C1 segment of cervical spinal cord (tissue), 14 donors: ENCODE measurements at regions not wholly inside any gene's neighbourhood (a gene's known extent, or its start where the extent isn't known, plus 50 kb on each side); places are given as distances from the start of the nearest gene placed in this dataset.

ENCODE experiments used
- DNase-seq, 14 donors: peaks; one replicate each; lab custom pipeline; 2025; lab: John Stamatoyannopoulos, UW

DNA sequence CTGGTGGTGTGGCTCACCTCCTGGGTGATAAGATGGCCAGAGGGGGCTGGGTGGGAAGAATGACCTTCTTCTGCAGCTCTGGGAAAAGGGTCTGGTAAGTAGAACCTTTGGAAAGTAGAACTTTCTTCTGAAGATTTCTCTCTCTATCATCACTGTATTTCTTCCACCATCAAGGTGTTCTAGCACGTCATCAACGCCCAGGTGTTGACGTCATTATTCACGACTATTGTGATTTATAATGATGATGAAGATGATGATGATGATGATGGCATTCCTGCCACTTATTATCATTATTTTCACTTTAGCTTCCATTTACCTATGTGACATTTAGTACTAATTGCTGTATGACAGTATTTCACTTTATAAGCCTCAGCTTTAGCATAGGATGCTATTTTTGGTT, 525.6 kb upstream of the ADARB2 start:
- DNase-seq: no peak

DNA sequence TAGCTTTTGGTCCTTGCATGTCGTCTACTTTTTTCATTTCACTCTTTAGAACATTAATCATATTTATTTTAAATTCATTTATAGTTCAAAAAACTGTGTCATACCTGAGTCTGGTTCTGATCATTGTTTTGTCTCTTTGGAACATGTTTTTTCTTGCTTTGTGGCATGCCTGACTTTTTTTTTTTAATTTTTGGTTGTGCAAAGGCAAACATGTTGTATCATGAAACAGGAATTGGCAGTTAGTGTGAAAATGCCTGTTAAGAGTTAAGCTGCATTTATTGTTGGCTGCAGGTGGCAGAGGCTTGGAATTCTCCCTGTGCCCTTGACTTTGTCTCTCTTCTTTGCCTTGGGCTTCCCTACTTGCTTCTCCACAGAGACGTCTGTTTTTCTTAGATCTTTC, 525.0 kb upstream of the ADARB2 start:
- DNase-seq: no peak

DNA sequence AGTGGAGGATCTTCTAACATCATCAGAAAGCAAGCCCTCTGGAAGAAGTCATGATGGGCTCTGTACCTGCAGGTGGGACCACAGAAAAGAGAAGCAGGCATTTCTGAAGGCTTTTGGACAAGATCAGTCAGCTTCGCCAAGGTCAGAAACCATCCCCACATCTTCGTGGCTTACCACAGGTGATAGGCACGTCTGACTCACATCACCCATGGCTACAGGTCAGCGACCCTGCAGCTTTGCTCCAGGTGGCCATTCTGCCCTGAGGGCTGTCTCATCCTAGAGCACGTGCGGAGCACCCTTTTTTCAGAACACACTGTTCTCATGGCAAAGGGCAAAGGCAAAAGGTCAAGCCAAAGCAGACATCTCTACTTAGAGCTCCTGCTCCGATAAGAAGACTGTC, 518.9 kb upstream of the ADARB2 start:
- no peak for DNase-seq

DNA sequence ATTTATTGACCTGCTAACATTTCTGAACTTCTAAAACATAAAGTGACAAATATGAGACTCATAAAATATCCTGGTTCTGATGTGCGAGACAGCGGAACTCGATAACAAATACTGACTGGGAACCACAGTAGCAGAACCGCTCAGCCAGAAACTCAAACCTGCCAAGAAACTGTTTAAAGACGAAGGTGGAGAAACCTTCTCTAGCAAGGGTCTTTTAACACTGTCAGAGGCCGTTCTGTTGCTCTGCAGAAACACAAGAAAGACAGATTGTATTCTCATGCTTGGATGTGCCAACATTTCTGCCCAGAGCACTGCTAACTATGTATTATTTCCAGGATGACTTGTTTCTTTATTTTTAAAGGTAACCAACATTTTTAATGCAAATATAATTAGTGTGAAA, 514.8 kb upstream of the ADARB2 start:
- DNase-seq: no peak

DNA sequence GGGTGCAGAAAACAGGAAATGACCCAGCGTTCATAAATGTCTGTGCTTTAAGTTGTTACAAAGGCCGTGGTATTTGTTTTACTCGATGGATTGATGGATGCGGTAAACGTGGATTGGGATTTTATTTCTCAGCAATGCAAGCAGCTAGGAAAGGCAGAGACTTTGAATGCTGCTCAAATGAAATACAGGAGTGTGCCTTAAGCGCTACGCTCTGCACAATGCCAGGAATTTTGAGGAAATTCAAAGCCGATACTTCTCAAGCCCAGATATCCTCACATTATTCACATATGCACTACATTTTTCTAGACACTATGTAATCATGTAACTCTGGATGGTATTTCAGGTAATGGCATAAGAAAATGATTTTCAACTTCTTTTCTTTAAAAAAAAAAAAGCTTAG, 514.3 kb upstream of the ADARB2 start:
- DNase-seq: no peak

DNA sequence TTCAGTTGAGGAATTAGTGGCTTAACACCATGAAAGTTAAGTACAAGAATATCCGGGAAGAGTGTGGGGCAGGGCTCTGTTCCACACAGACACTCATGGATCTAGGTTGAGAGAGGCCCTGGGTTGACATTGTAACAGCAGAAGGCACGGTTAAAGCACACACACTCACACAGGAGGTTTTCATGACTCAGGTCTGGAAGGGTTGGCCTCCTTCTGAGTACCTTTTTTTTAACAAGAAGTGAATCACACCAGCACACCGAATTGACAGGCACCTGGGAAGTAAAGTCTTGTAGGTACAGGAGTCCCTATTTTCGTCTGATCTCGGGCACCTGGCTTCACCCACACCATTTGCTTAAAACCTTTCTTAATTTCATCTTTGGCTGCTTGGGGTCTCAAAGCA, 509.4 kb upstream of the ADARB2 start:
- DNase-seq: no peak

DNA sequence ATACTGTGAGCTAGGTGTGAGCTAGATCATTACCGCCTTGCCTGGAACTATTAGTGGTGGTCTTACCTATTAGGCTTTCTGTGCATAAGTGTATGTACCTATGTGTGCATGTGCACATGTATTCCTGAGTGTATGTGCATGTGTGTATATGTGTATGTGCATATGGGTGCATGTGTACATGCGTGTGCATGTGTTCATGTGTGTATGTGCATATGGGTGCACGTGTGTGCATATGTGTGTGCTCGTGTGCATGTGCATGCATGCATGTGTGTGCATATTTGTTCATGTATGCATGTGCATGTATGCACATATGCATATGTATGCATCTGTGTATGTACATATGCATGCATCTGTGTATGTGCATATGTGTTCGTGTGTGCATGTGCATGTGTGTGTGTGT, 508.3 kb upstream of the ADARB2 start:
- DNase-seq: no peak

DNA sequence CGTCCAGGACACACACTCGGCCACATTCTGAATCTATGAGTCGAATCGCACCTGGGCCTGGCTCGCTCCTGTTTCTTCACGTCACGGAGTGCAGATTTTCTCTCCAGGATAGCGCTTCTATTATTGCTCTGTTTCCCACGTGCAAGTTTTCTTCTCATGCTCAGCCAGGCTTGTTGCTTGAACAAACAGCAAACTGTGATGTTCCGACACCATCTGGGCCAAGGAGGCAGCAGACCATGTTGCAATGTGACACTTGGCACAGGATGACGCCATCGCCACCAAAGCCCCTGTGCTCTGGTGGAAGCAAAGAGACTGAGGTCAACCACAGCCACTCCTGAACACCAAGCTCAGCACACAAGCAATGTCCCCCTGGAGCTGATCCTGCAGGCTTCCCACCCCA, 507.1 kb upstream of the ADARB2 start:
- no peak for DNase-seq

DNA sequence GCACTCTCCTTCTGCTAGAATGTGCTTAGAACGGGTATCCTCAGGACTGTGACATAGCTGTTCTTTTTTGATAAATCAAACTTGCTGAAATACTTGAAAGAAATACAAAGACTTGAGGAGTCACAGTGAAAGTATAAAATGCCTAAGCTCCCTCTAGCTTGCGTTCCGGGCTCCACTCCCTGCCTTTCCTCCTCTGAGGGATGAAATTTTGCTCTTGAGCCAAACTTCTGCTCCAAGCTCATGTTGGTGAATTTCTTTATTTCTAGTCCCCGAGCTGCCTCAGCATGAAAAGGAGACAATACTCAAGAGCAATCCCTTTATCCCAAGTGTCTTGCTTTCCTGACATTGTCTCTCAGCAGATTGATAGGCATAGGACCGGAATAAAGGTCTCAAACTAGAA, 499.6 kb upstream of the ADARB2 start:
- DNase-seq: no peak

DNA sequence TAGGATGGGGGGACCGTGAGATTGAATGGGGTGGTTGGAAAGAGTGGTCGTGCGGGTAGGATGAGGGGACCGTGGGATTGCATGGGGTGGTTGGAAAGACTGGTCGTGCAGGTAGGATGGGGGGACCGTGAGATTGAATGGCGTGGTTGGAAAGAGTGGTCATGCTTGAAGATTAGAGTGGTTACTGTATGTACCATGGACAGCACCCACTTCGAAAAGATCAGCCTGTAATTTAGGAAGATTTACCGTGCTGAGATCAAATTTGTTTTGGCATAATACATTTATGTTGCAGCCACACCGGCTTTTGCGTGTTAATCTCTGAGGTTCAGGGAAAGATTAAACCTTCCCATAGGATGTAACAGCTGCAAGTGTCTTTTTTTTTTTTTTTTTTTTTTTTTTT, 495.2 kb upstream of the ADARB2 start:
- DNase-seq: no peak

DNA sequence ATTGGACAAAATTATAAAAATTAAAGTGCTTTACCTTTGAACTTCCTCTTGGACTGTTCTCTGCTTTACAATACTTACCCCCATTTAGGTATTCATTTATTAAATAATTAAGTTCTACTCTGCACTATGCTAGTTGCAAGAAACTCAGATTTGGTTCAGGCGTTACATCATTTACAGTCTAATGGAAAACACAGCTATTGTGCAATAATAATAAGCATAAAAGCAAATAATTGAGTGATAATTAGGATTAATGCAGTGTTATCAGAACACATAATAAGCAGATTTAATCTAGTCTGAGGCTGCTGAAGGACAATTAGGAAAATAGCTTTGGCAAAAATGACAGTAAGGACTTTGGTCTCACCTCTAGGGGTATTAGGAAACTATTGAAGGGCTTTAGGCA, 493.2 kb upstream of the ADARB2 start:
- DNase-seq: no peak

DNA sequence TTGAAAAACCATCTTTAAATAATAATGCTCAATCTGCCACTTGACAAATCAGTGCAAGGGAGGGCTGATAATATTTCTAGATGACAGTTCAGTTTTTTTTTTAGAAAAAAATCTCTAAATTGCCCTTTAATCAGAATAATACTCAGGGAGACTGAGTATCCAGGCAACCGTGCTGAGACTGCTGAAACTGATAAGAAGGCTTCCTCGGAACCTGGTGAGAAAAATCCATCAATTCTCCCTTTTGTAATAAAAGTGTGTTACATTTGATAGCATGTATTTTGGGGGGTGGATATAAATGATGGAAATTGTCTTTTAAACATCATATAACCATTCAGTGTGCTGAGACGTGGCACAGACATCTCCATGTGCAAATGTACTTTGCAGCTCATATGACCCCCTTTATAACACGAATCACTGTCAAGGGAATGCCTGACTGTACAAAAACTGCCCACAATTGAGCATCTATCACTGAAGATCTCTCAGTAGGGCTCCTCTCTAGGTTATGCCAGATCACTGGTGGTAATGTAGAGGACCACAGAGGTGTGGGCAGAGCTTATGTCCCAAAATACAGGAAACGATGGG, 491.1 kb upstream of the ADARB2 start:
- no peak for DNase-seq

DNA sequence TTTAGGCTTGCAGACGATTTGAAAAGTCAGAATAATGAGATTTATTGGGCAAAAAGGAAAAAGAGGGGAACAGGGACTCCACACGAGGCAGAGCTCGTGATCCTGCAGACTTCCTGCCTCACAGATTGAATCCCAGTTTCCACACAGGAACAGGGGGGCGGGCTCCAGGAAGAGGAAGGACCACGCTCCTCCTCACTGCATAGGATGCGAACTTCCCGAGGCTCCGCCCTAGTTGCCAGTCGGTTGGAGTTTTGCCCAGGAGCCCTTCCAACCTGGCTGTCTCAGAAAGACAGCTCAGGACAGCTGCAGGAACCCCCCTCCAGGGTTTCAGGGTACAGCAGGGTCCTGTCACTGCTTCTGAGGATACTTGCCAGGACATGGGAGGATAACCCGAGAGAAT, 488.3 kb upstream of the ADARB2 start:
- DNase-seq: no peak

DNA sequence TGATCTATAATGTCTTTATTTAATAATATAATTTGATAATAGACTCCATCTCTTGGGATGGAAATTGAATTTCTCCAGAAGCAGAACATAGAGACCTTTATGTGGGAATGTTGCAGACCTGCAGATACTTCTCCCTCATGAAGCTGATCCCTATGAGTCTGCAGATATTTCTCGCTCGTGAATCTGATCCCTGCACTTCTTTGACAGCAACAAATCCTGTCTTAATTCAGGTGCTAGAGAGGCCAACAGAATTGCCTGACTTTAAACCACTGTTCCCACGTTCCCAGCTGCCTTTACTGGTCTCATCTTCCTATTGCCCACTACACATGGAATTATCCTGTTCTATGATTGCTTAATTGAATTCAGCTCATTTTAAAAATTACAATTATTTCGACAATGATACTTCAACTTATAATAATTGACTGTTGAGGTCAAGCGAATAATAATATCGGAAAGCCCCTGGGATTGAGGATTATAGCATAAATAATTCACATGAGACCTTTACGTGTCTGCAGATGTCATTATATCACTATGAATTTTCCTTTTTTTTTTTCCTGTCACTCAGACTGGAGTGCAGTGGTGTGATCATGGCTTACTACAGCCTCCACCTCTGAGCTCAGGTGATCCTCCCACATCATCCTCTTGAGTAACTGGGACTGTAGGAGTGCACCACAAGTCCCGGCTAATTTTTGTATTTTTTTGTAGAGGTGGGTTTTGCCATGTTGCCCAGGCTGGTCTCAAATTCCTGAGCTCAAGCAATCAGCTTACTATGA, 486.4 kb upstream of the ADARB2 start:
- DNase-seq: no peak

DNA sequence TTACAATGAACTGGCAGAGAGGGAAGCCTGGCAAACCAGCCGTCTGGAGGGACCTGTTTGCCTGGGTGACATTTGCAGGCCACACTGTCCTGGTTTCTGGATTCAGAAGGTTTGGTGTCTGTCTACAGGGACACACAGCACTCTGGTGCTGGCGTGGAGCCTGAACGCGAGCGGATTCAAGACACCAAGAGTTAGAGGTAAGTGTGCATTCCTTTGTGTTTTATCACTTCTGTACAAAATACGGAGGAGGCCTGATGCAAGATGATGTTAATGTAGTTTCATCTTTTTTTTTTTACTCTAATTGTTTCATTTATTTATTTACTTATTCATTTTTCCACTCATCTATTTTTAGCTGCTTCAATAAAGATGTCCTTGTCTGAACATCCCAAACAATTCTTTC, 485.3 kb upstream of the ADARB2 start:
- no peak for DNase-seq

DNA sequence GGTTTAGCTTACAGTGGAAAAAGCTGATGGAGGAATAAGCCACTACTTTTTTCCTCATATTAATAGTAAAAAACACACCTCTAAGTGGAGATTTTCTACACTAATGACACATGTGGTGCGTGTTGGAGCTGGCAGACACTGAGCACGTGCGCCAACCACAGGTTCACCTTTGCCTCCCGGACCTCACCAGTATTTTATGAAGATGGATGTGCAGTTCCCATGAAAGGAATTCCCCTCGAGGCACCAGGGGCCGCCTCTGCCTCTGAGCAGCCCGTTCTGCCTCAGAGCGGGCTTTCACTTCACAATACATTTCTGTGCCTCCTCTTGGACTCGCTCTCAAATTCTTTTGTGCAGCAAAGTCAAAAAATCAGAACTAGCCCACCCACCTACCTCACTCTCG, 477.5 kb upstream of the ADARB2 start:
- DNase-seq: no peak

DNA sequence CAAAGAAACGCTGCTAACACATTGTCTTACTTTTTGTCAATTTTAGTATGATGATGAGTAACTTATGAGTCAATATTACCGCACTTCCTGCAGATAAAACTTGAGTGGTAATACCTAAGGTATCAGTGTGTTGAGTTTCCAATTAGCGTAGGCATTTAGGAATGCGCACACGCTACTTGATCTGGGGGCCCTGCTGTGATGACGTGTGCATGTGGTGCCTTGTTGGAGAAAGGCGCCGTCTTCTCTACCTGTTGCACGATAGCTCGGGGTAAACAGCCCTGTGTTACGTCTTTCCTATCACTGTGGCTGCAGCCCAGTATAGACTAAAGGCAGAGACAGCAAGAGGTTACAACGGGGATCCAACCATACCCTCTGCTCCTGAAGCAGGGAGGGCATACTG, 476.8 kb upstream of the ADARB2 start:
- no peak for DNase-seq

DNA sequence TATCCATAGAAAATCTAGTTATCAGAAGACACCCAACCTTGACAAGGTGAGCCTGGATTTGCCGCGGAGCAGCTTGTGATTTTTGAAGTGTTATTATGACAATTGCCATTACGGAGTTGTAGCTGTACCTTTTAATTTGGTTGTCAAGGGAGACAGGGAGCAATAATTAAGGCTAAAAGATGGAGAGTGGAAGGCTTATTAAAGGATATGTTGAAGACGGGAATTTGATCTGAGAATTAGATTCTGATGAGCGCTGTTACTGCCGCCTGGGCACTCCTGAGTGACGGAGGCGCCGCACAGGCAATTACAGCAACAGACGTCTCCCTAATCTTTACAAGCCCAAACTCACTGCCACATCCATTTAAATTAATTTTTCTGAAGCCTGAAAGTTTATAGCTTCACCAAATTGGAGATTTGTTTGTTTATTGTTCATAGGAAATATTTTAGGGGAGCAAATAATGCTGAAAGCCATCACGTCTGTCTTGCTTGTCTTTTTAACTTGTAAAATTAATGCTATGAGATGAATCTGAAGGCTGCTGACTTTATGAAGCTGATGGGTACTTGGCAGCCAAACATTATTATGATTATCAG, 475.0 kb upstream of the ADARB2 start:
- no peak for DNase-seq

DNA sequence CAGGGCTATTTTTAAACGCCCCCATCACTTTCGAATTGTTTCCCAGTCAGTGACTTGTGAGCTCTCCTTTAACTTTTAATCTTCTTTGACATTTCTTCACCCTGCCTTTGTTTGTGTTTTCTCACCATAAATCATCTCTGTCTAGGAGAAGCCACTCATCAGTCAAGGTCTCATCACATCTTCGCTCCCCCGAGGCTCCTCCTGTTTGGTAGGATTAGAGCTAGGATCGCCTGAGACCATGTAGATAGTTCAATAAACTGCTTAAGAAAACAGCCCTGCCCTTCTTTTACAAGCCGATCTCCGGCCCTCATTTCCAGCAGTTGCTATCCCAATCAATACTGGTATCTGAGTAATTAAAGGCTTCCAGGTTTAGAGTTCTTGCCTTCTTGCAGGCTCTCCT, 472.8 kb upstream of the ADARB2 start:
- no peak for DNase-seq

DNA sequence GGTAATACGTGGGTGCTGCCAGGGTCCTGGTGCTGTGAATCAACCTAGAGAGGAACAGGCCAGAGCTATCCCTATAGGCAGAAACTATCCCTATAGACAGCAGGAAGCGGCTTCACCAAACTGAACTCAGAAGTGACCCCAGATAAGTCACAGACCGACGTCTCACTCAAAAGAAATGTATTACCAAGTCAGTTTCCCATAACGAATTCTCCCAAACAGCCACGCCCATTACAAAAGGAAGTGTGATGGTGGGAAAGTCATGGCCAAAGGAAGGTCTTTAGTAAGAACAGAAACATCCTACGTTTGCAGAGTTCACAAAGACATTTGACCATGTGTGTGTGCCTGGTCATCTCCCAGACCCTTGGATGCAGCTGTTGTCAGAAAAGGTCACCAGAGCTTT, 470.8 kb upstream of the ADARB2 start:
- no peak for DNase-seq

DNA sequence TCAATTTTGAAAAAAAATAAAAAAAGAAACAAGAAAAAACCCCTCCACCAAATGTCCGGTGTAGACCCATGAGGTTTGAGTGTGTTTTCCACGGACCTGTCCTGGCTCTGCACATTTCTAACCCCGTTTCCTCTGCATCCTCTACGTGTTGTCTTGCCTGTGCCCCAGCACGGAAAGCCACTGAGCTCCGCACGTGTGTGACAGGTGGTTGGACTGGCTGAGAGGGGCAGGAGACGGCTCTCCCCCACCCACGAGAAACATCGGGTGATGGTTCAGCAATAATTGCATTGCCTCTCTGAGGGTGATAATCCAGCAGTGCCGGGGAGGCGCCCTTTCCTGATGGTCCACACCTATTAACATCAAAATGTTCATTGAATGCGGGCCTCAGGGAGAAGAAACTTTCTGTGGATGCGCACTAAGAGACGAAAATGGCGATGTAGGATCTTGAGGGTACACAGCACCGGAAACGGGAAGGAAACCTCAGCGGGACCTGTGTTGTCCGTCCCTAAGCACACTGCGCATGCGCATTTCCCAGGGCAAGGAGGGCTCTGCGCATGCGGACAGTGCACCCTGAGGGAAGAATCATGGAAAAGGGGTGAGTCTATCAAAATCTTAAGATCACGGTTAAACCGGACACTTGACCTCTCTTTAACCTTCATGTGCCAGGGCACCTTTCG, 470.1 kb upstream of the ADARB2 start:
- DNase-seq: no peak

DNA sequence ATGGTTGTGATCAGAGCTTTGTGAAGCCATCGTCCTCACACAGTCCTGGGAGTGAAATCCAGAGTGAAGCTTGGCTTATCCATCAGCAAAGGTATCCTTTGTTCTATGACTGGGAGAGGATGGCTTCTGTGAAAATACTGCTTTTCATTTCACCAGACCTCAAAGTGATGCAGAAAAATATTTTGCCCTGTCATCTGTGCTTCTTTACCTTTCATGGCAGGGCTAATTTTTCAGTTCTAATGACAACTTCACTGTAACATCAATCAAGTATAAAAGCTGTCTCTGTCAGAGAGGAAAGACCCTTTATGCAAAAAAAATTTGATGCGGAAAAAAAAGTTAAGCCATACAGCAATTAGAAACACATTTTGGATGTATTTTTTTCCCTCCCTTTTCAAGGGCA, 468.1 kb upstream of the ADARB2 start:
- no peak for DNase-seq

DNA sequence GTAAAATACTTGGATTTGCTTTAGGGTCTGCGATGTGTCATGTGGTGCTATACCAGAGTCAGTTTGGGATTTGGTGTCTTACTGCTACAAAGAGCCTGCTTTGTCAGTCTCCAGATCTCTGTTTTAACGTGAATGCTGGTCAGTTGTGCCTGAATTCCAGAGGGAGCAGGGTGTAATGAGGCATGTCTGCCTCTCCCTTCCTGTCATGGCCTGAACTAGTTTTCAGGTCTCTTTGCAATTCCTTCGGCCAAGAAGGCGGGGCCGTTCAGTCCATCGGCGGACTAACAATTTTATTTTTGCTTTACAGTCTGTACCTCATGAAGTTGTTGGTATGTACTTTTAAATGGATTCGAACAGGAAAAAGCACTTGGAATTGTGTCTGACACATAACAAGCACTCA, 465.1 kb upstream of the ADARB2 start:
- no peak for DNase-seq
